Left cardiac atrium (tissue), 4 donors: ENCODE measurements at regions not wholly inside any gene's neighbourhood (a gene's known extent, or its start where the extent isn't known, plus 50 kb on each side); places are given as distances from the start of the nearest gene placed in this dataset.

ENCODE experiments used
- ATAC-seq, 2 donors: fragments of 200-7000 bp; cut with Tn5 transposase; one replicate each; pipeline ENCODE4 v1.9.1; 2020; ENCODE audit warnings: mild to moderate bottlenecking in 2 of 2, moderate library complexity in 2 of 2
- DNase-seq: peaks from one replicate; pipeline ENCODE4 v3.0.0-alpha.2; 2020
- intact Hi-C, 2 donors: fragments of 100-400 bp; cut with DNase I; formaldehyde crosslinking; loops; one replicate each; pipeline versions ENCODE4 v1.14.1 to v1.15.1; 2022 to 2023
- donor health status: DM: no; HTN: yes; CAD: no.
- donor health status: DM: no; HTN: yes; CAD: no; lungs with severe emphysema.
- donor health status: DM: yes; HTN: yes; CAD: no.
- donor health status: Dilated cardiomyopathy.

GRCh38 chr11:92753161-92753560, 216.3 kb upstream of the MTNR1B start:
- DNase-seq (no peak), ATAC-seq (no peak)
- intact Hi-C loops = no loop called here

DNA sequence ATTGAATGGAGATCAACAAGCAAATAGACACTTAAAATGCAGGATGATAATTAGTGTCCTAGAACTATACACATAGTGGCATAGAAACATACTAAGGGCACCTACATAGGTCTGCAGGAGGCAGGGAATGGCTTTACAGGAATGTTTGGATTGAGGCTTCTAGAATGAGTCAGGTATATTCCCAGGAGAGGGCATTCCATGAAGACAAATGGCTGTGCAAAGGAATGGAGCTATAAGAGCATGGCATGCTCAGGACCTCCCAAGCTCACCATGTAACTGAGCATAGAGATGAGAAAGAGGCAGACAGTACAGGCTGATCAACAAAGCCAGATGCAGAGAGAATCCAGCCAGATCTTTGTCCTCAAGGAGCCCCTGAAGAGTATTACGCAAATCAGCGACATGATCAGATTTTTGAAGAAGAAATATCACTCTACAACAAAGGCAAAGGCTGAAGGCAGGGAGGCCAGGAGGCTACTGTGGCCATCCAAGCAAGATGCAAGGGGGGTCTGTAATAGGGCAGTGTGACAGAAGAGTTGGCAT, 211.1 kb upstream of the MTNR1B start:
- ATAC-seq = no peak
- intact Hi-C loops = no loop called here
- DNase-seq = no peak

DNA sequence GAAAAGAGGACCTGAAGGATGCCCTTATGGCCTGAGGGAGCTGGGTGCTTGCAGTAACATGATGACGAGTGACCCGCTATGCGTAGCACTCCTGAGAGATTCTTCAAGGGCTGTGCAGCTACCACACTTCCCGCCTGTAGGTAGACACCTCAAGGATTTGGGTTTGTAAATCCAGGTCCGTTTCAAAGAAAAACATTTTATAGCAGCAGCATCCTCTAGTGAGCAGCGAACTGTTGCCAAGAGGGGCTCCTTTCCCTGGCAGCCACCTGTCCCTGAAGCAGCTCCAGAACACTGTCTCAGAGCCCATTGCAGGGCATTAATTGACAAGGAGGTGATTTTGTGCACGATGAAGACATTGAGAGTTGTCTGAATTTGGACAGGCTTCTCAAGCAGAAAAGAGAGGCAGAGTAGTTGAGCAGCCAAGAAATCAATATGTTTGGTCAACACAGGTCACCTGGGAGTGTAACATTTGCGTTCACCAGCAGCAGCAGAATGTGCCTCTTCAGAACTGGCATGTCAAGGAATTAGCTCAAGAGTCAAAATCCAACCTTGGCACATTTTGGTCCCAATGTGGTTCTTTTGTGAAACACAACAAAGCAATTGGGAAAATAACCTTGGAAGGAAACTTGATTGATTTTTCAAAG, 209.8 kb upstream of the MTNR1B start:
- intact Hi-C loops = loop anchor here in 1 of 2 donors (10.0 kb wide), 1 partner anchor 55 kb away; no protein-coding TSS in a partner anchor
- no peak for ATAC-seq
- no peak for DNase-seq

- DNase-seq (no peak), ATAC-seq (no peak)
- intact Hi-C loops = loop anchor here in 1 of 2 donors (10.0 kb wide), 1 partner anchor 57 kb away; no protein-coding TSS in a partner anchor
Measured at GRCh38 chr11:92762121-92762540, 207.3 kb upstream of the MTNR1B start.

GRCh38 chr11:92763336-92763735, 206.1 kb upstream of the MTNR1B start:
- no peak for ATAC-seq
- intact Hi-C loops = loop anchor here in 1 of 2 donors (10.0 kb wide), 1 partner anchor 59 kb away; no protein-coding TSS in a partner anchor
- DNase-seq = no peak

GRCh38 chr11:92764128-92764527, 205.3 kb upstream of the MTNR1B start:
- DNase-seq (no peak), ATAC-seq (no peak)

DNA sequence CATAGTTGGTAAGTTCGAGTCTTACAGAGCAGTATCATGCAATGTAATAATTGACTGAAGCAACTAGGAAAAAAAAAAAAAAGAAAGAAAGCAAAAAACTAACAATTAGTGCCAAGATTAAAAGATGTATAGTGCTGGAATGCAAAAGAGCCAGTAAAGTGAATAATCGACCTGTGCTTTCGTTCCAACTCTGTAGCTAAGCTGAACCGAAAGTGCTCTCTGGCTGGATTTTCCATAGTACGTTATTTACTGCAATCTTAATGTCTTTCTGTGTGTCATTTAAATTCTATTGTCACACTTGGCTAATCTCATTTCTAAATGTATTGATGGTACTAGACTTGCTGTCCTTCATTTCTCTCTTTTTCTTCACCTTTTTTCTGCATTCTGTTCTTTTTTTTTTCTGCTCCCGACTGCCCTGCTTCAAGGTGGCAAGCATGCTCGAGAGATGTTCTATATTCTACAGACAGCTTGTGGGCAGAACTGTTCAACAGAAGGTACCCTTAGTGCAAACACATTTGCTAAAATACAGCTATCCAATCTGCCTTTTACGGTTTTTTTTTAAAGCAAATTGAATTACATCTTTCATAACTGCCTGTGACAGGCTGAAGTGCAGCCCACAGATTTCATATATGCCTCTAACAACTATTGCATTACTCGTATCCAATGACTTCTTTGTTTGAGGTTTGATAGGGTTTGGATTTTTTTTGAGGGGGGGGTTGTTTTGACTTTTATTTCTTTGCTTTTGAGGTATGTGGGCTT, 204.2 kb upstream of the MTNR1B start:
- DNase-seq = no peak
- no peak for ATAC-seq
- intact Hi-C loops = loop anchor here in 1 of 2 donors (10.0 kb wide), 1 partner anchor 60 kb away; no protein-coding TSS in a partner anchor

More at GRCh38 chr11:92764128-92764527, 205.3 kb upstream of the MTNR1B start:
- intact Hi-C loops = loop anchor here in 1 of 2 donors (10.0 kb wide), 1 partner anchor 59 kb away; no protein-coding TSS in a partner anchor

- DNase-seq (peak; percentile 40), ATAC-seq (peak; percentile 70 to 74)
- intact Hi-C loops = loop anchor here in 1 of 2 donors (10.0 kb wide), 1 partner anchor 61 kb away; no protein-coding TSS in a partner anchor
Measured at GRCh38 chr11:92765965-92766371, 203.5 kb upstream of the MTNR1B start.

DNA sequence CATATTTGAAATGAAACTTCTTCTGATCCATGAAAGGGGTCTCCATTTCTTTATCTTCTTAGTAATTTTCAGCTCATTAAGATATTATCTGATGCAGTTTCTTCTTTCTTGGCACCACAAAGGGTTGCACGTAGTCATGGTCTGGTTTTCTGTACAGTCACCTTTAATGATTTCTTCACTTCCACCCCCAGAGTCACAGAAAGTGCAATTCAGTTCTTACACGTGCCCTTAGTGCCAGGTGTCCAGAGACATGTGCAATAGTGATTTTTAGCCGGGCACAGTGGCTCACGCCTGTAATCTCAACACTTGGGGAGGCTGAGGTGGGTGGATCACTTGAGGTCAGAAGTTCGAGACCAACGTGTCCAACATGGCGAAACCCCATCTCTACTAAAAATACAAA, 202.8 kb upstream of the MTNR1B start:
- no peak for DNase-seq
- ATAC-seq = no peak
- intact Hi-C loops = loop anchor here in 1 of 2 donors (10.0 kb wide), 1 partner anchor 62 kb away; no protein-coding TSS in a partner anchor

DNA sequence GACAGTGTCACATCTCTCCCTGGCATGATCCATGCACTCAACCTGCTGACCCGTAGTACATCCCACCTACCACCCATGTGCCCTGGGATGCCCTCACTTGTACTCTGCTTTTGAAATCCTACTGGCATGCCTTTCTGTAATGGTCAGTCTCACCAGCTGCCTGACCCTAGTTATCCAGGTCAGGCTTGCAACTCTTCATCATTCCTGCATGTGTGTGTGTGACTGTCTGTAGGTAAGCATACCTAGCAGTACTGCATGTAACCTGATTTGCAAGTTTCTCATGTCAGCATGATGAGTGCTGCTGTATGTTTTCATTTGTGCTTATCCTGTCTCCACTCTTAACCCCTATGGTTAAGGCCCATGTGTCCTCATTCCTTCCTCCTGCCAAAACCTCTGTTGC, 202.0 kb upstream of the MTNR1B start:
- DNase-seq = no peak
- intact Hi-C loops = loop anchor here in 1 of 2 donors (10.0 kb wide), 1 partner anchor 63 kb away; no protein-coding TSS in a partner anchor
- ATAC-seq = peak in 1 of 2 donors; percentile 32

DNA sequence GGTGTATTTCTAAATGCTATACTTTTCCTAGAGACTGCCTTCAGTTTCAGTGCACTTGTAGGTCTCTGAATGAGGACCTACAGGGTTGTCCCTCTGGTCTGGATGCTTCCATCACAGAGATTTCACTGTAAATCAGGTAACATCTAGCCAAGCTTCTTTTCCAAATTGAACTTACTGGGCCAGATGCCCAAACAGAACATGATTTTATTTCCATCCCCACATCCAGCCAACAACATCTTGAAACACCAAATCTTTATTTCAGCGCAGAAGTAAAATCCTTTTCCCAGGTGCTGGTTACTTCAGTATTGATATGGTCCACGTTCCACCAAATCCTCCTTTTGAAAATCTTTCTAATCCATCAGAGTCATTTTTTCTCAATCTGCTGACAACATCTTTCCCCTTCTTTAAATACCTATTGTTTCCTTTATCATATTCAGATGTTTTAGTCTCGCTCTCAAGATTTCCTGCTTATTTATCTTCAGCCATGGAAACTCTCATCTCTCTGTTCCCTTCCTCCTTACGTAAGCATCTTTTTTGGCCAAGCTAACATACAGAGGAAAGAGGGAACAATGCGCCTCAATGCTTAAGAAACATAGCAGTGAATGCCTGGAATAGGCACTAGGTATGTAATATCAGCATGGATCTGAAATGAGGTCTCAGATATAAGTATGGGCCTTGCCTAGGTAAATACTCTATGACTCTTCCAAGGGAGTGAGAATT, 201.2 kb upstream of the MTNR1B start:
- intact Hi-C loops = loop anchor here in 1 of 2 donors (10.0 kb wide), 1 partner anchor 63 kb away; no protein-coding TSS in a partner anchor
- no peak for DNase-seq
- ATAC-seq = no peak

GRCh38 chr11:92769112-92769511, 200.3 kb upstream of the MTNR1B start:
- peak; percentile 21 for ATAC-seq
- intact Hi-C loops = loop anchor here in 1 of 2 donors (10.0 kb wide), 1 partner anchor 64 kb away; no protein-coding TSS in a partner anchor

DNA sequence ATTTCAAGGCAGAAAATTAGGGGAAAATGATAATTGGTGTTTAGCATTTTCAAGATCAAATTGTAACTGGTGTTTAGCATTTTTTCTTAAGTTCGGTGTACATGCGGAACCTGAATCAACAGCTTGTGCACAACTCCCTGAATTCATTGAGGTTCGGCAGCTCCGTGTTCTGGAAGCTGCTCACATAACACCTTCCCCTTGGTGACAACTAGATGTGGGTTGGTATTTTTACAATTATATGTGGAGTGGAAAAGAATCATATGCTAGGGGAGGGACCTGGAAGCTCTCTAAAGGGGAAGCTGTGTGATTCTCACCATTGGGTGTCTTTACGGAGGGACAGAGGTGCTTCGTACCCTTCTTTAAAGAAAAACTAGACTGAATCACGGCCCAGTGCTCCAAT, 199.0 kb upstream of the MTNR1B start:
- intact Hi-C loops = no loop called here

More at GRCh38 chr11:92769112-92769511, 200.3 kb upstream of the MTNR1B start:
- no peak for DNase-seq

DNA sequence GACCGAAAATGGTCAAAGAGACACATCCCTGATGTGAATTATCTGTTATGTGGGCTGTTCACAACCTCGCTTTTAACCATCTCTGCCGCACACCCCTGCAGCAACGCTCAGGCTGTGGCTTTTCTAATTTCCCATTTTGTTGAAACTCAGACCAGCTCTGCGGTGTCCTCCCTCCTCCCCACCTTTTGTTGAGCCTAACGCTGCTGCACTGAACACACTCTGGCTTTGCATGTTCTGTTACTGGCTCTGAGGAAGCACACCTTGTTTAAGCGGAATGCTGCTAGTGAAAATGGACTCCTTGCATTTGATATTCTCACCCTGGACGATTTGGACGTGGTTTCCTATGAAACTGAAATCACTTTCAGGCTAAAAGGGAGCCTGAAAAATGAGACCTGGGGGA, 198.5 kb upstream of the MTNR1B start:
- ATAC-seq (no peak), DNase-seq (no peak)
- intact Hi-C loops = no loop called here

More for the DNA sequence above, 199.0 kb upstream of the MTNR1B start:
- ATAC-seq (peak; percentile 44 to 78), DNase-seq (no peak)

- ATAC-seq (no peak), DNase-seq (no peak)
- intact Hi-C loops = no loop called here
Measured at GRCh38 chr11:92771701-92772100, 197.8 kb upstream of the MTNR1B start.

GRCh38 chr11:92775003-92775676, 194.3 kb upstream of the MTNR1B start:
- DNase-seq (no peak), ATAC-seq (no peak)
- intact Hi-C loops = no loop called here

DNA sequence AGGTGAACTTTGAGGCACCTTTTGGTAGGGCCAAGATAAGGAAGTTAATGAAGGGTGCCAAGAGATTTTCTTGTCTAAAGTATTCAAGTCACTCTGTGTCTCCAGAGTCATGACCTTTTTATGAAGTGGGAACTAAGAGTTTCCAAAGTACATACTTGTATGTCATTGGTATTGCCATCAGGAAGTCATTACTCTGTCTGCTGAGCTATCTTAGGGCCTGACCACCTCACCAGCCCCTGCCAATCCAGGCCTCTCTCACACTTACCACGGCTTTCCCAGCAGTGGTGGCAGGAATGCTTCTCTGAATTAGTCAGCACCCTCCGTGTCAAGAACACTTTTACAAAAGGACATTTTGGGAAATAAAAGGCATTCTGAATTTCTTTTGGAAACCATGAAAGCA, 192.8 kb upstream of the MTNR1B start:
- ATAC-seq (peak; percentile 77 to 92), DNase-seq (no peak)
- intact Hi-C loops = no loop called here

- intact Hi-C loops = no loop called here
- ATAC-seq (no peak), DNase-seq (no peak)
Measured at GRCh38 chr11:92779746-92780145, 189.7 kb upstream of the MTNR1B start.
